Testis (tissue), 2 donors: ENCODE measurements at regions not wholly inside any gene's neighbourhood (a gene's known extent, or its start where the extent isn't known, plus 50 kb on each side); places are given as distances from the start of the nearest gene placed in this dataset.

Experiments used
- POLR2A ChIP-seq: fragments of 450-650 bp; IDR thresholded peaks from one replicate; pipeline ENCODE4 v1.6.1; 2017; ENCODE audit warnings: antibody characterized with exemption, mild to moderate bottlenecking, moderate library complexity
- TF ChIP-seq, protein P1 (sequence below), 3 experiments: fragments of 450-650 bp in 2 of 3; fragments of 200-600 bp in 1 of 3; sonication (generic) in 1 of 3; IDR thresholded peaks; one replicate each; pipeline ENCODE4 v1.5.1; 2016 to 2019; ENCODE audit warnings: antibody characterized with exemption in 3 of 3, mild to moderate bottlenecking in 2 of 3, moderate library complexity in 1 of 3

DNA sequence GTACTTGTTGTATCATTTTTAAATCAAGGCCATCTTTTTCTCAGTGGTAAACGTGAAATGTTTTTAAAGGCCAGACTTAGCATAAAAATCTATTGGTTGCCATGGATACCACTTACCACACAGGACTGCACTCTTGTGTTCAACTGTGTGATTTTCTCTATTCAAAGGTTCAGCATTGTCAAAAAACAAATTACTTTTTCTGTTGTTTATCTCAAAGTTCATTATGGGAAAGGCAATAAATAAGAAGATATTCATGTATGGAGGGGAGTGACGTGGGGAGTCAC, 231.0 kb upstream of the GATB start:
- TF ChIP-seq POLR2A: no peak
- TF ChIP-seq, protein P1, sequence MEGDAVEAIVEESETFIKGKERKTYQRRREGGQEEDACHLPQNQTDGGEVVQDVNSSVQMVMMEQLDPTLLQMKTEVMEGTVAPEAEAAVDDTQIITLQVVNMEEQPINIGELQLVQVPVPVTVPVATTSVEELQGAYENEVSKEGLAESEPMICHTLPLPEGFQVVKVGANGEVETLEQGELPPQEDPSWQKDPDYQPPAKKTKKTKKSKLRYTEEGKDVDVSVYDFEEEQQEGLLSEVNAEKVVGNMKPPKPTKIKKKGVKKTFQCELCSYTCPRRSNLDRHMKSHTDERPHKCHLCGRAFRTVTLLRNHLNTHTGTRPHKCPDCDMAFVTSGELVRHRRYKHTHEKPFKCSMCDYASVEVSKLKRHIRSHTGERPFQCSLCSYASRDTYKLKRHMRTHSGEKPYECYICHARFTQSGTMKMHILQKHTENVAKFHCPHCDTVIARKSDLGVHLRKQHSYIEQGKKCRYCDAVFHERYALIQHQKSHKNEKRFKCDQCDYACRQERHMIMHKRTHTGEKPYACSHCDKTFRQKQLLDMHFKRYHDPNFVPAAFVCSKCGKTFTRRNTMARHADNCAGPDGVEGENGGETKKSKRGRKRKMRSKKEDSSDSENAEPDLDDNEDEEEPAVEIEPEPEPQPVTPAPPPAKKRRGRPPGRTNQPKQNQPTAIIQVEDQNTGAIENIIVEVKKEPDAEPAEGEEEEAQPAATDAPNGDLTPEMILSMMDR (IDR thresholded peaks at IDR 0.05): no peak
